Neuronal stem cell (in vitro differentiated cells): ENCODE measurements at regions not wholly inside any gene's neighbourhood (a gene's known extent, or its start where the extent isn't known, plus 50 kb on each side); places are given as distances from the start of the nearest gene placed in this dataset.

Experiments used
- DNase-seq: peaks from one replicate; pipeline ENCODE4 v3.0.0-alpha.2; 2013; ENCODE audit warnings: low spot score
- H2AFZ ChIP-seq: one replicate; pipeline ENCODE4 v1.6.1; 2013; ENCODE audit warnings: mild to moderate bottlenecking, low read length, inconsistent platforms
- H2AK5ac ChIP-seq: 2 replicates; pipeline ENCODE4 v1.6.1; 2013; ENCODE audit warnings: low read depth, mild to moderate bottlenecking, inconsistent platforms, low read length, moderate library complexity, mixed read lengths
- H2BK120ac ChIP-seq: 2 replicates; pipeline ENCODE4 v1.6.1; 2013; ENCODE audit warnings: low read depth, mild to moderate bottlenecking, inconsistent platforms, low read length, moderate library complexity, mixed read lengths
- H2BK12ac ChIP-seq: one replicate; pipeline ENCODE4 v1.6.1; 2013; ENCODE audit warnings: low read length, inconsistent platforms
- H2BK15ac ChIP-seq: 2 replicates; pipeline ENCODE4 v1.6.1; 2013; ENCODE audit warnings: mild to moderate bottlenecking, low read length, inconsistent platforms, mixed read lengths
- H2BK5ac ChIP-seq: one replicate; pipeline ENCODE4 v1.6.1; 2013; ENCODE audit warnings: inconsistent platforms, mild to moderate bottlenecking, low read length, moderate library complexity
- H3K14ac ChIP-seq: one replicate; pipeline ENCODE4 v1.6.1; 2013; ENCODE audit warnings: low read length, inconsistent platforms
- H3K18ac ChIP-seq: 2 replicates; pipeline ENCODE4 v1.6.1; 2013; ENCODE audit warnings: low read length, inconsistent platforms
- H3K23ac ChIP-seq: 2 replicates; pipeline ENCODE4 v1.6.1; 2013; ENCODE audit warnings: low read depth, mild to moderate bottlenecking, mixed read lengths, low read length, inconsistent platforms; ENCODE audit not compliant: poor library complexity
- H3K27ac ChIP-seq: replicated peaks from 3 replicates; pipeline ENCODE4 v1.5.1; 2013; ENCODE audit warnings: low read length, inconsistent platforms
- H3K27me3 ChIP-seq, 3 experiments: 2 replicates each; pipeline ENCODE4 v1.6.1; 2013; ENCODE audit warnings: low read length in 3 of 3, mild to moderate bottlenecking in 2 of 3, inconsistent platforms in 1 of 3, low read depth in 1 of 3, mixed read lengths in 1 of 3, moderate library complexity in 1 of 3; ENCODE audit not compliant: control insufficient read depth in 3 of 3, insufficient read depth in 3 of 3
- H3K36me3 ChIP-seq, 2 donors: replicated peaks in 1 of 2; 2 replicates each; pipeline ENCODE4 v1.6.1; 2013; ENCODE audit warnings: low read length in 2 of 2; ENCODE audit not compliant: control insufficient read depth in 2 of 2, insufficient read depth in 2 of 2
- H3K4ac ChIP-seq: 2 replicates; pipeline ENCODE4 v1.6.1; 2013; ENCODE audit warnings: inconsistent platforms, mild to moderate bottlenecking, low read length, moderate library complexity
- H3K4me1 ChIP-seq, 2 donors: 1 replicate in 1 of 2; 2 replicates in 1 of 2; pipeline ENCODE4 v1.6.1; 2013; ENCODE audit warnings: low read length in 2 of 2, low read depth in 1 of 2; ENCODE audit not compliant: control insufficient read depth in 2 of 2, insufficient read depth in 1 of 2
- H3K4me2 ChIP-seq: one replicate; pipeline ENCODE4 v1.6.1; 2013; ENCODE audit warnings: mild to moderate bottlenecking, low read length, inconsistent platforms; ENCODE audit not compliant: insufficient read depth, poor library complexity, severe bottlenecking
- H3K4me3 ChIP-seq, 2 donors: 2 replicates each; pipeline ENCODE4 v1.5.1; 2013; ENCODE audit warnings: low read length in 2 of 2, mild to moderate bottlenecking in 2 of 2, inconsistent platforms in 1 of 2, moderate library complexity in 1 of 2
- H3K79me1 ChIP-seq: one replicate; pipeline ENCODE4 v1.6.1; 2013; ENCODE audit warnings: low read depth, mild to moderate bottlenecking, inconsistent platforms, low read length, moderate library complexity
- H3K9ac ChIP-seq: one replicate; pipeline ENCODE4 v1.6.1; 2013; ENCODE audit warnings: mild to moderate bottlenecking, low read depth, low read length, inconsistent platforms; ENCODE audit not compliant: poor library complexity
- H3K9me3 ChIP-seq, 2 donors: replicated peaks in 1 of 2; 2 replicates each; pipeline versions ENCODE3 to v1.6.1; 2013; ENCODE audit warnings: low read length in 2 of 2, mild to moderate bottlenecking in 2 of 2, inconsistent platforms in 1 of 2, low read depth in 1 of 2, mixed read lengths in 1 of 2, moderate library complexity in 1 of 2; ENCODE audit not compliant: control insufficient read depth in 2 of 2, insufficient read depth in 1 of 2
- H4K8ac ChIP-seq: one replicate; pipeline ENCODE4 v1.6.1; 2013; ENCODE audit warnings: low read depth, mild to moderate bottlenecking, inconsistent platforms, low read length, moderate library complexity
- H4K91ac ChIP-seq: one replicate; pipeline ENCODE4 v1.6.1; 2013; ENCODE audit warnings: low read length, low read depth, mild to moderate bottlenecking, inconsistent platforms; ENCODE audit not compliant: poor library complexity
- WGBS, 2 donors: extraction: QIAGEN DNeasy Blood & Tissue Kit; methylation state at CpG; one replicate each; pipeline ENCODE4 v1.1.7; 2013; ENCODE audit warnings: missing lambda C conversion rate in 2 of 2, mixed read lengths in 1 of 2; ENCODE audit not compliant: insufficient read length in 2 of 2, insufficient replicate concordance in 1 of 2; ENCODE audit errors: extremely low coverage in 2 of 2; 5-methylcytosine and 5-hydroxymethylcytosine counted together

DNA sequence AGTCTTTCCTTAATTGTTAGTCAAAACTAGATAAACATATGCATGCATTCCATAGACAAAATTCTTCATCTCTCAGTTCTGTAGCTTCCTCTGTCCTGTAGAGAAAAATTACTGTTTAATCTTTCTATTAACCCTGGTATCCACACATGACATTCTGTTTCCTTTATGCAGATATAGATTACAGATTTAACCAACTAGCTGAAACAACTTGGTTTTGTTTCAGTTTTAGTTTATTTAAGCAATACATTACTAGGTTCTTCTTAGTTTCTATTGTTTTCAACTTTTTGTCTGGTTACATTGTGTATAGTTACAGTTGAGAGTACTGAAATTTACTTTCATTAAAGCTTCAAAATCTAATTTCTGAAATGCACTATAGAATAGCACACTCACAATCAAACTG, 933.9 kb upstream of the EPHA5 start:
- Histone ChIP-seq H3K4me3 (no peak overlapping the region), H2BK12ac (no peak overlapping the region), H3K36me3 (no peaks in the 10 kb centered on the region), H3K14ac (no peak overlapping the region), H3K23ac (no peak overlapping the region), H3K79me1 (no peaks in the 10 kb centered on the region), H2BK15ac (no peak overlapping the region), H4K8ac (no peak overlapping the region), H3K9ac (no peak overlapping the region), H2BK5ac (no peak overlapping the region), H3K27ac (no peak overlapping the region), H3K9me3 (no peaks in the 10 kb centered on the region), H3K4me2 (no peak overlapping the region), H3K4me1 (peaks cover 1 to 3% of the 10 kb centered on the region in 2 donors), H4K91ac (no peak overlapping the region), H2BK120ac (no peak overlapping the region), H3K27me3 (no peaks in the 10 kb centered on the region), H2AFZ (no peak overlapping the region), H2AK5ac (no peak overlapping the region), H3K4ac (no peak overlapping the region), H3K18ac (no peak overlapping the region)
- no peak for DNase-seq

DNA sequence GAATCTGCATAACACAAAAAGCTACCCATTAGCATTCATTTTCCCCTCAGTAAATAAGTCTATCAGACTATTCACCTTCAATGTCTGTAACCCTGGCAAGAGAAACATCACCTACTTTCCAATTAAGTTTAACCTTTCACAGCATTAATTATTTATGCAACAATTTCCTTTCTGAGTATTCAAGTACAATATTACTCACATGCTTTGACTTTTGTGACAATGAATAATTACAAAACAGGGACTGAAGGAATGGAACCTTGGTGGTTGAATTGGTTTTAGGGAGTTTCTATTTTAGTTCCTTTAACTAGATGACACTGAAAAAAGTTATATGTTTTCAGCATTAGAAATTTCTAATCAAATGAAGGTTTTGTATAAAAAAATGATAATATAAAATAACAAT, 932.3 kb upstream of the EPHA5 start:
- Histone ChIP-seq H3K4me1 (peaks cover 1 to 3% of the 10 kb centered on the region in 2 donors), H3K27me3 (no peaks in the 10 kb centered on the region), H3K4me2 (no peak overlapping the region), H3K36me3 (no peaks in the 10 kb centered on the region), H3K27ac (no peak overlapping the region), H3K4ac (no peak overlapping the region), H2BK12ac (no peak overlapping the region), H2BK5ac (no peak overlapping the region), H2AK5ac (no peak overlapping the region), H2BK15ac (no peak overlapping the region), H3K79me1 (no peaks in the 10 kb centered on the region), H3K14ac (no peak overlapping the region), H4K8ac (no peak overlapping the region), H4K91ac (no peak overlapping the region), H2AFZ (no peak overlapping the region), H3K4me3 (no peak overlapping the region), H3K9me3 (peaks cover 0 to under 1% of the 10 kb centered on the region in 2 donors), H3K23ac (no peak overlapping the region), H2BK120ac (no peak overlapping the region), H3K9ac (no peak overlapping the region), H3K18ac (no peak overlapping the region)
- no peak for DNase-seq

DNA sequence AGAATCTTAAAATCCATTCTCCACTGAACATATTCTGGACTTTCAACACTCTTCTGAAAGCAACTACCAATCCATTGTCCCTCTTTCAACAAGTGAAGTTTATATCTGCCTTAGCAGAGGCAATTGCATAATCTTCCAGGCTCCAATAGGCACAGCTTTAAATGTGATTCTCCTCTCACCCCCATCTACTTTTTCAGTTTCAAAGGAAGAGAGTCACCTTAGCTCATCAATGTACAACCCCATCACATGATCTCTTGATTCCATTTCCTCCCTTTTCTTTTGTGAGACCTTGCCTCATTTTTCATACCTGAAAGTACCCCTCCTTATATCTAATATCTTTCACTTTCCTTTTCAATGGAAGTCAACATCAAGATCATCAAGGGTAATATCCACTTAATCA, 921.7 kb upstream of the EPHA5 start:
- no peak overlapping the region for H2BK120ac ChIP-seq
- no peak overlapping the region for H2AK5ac ChIP-seq
- no peak overlapping the region for H3K4me3 ChIP-seq
- H3K4me1 ChIP-seq, result peaks cover 0 to 3% of the 10 kb centered on the region in 2 donors
- H3K23ac ChIP-seq, result no peak overlapping the region
- no peak overlapping the region for H3K14ac ChIP-seq
- no peaks in the 10 kb centered on the region for H3K36me3 ChIP-seq
- no peak overlapping the region for H3K9ac ChIP-seq
- H2BK5ac ChIP-seq, result no peak overlapping the region
- H3K27me3 ChIP-seq, result no peaks in the 10 kb centered on the region
- no peak overlapping the region for H2BK12ac ChIP-seq
- H3K27ac ChIP-seq, result no peak overlapping the region
- no peak overlapping the region for H3K18ac ChIP-seq
- no peak overlapping the region for H3K4ac ChIP-seq
- H2BK15ac ChIP-seq, result no peak overlapping the region
- H3K4me2 ChIP-seq, result no peak overlapping the region
- H3K9me3 ChIP-seq, result no peaks in the 10 kb centered on the region
- no peaks in the 10 kb centered on the region for H3K79me1 ChIP-seq
- H2AFZ ChIP-seq, result peak overlapping the region; percentile 64
- no peak overlapping the region for H4K91ac ChIP-seq
- DNase-seq, result no peak
- H4K8ac ChIP-seq, result no peak overlapping the region

DNA sequence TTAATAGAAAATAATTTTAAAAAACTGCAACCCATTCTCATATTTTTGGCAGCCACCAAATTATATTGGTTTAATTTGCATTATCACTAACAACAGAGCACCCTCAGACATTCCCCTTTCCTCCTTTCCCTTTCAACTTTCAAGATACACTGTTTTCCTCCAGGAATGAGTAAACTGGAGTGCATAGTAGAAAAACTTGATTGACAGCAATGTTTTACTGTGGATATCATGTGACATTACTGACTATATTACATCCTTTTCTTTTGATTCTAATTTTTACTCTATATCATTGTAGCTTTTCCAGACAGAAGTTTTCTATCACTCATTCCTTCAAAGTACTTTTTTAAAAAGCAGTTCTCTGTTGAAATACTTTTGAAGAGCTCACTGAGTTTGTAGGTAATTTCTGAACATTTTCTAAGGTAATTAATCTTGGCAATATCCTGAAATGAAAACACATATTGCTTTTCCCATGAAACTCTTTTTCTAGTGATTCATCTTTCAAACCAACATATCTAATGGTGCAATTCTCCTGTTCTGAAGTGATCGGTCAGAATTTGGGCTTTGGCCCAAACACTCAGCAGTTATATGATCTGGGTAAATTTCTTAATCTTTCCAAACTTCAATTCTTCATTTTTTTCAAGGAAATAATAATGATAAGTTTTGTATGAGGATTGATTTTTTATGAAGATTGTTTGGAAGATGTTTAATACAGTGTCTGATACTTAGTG, 920.4 kb upstream of the EPHA5 start:
- no peaks in the 10 kb centered on the region for H3K79me1 ChIP-seq
- H3K4ac ChIP-seq, result no peak overlapping the region
- DNase-seq, result no peak
- H3K18ac ChIP-seq, result no peak overlapping the region
- no peak overlapping the region for H2BK120ac ChIP-seq
- H4K8ac ChIP-seq, result no peak overlapping the region
- H3K4me3 ChIP-seq, result no peak overlapping the region
- H3K4me1 ChIP-seq, result peaks cover 0 to 3% of the 10 kb centered on the region in 2 donors
- H3K14ac ChIP-seq, result no peak overlapping the region
- no peak overlapping the region for H2AFZ ChIP-seq
- H2BK15ac ChIP-seq, result no peak overlapping the region
- H4K91ac ChIP-seq, result no peak overlapping the region
- no peak overlapping the region for H3K4me2 ChIP-seq
- no peaks in the 10 kb centered on the region for H3K9me3 ChIP-seq
- no peak overlapping the region for H2AK5ac ChIP-seq
- no peaks in the 10 kb centered on the region for H3K27me3 ChIP-seq
- H3K23ac ChIP-seq, result no peak overlapping the region
- no CpG with 5 or more reads among the region's 1 CpG for WGBS, 2 donors
- no peaks in the 10 kb centered on the region for H3K36me3 ChIP-seq
- H3K9ac ChIP-seq, result no peak overlapping the region
- no peak overlapping the region for H2BK5ac ChIP-seq
- no peak overlapping the region for H3K27ac ChIP-seq
- H2BK12ac ChIP-seq, result no peak overlapping the region
